Endothelial cell (in vitro differentiated cells): ENCODE measurements at regions not wholly inside any gene's neighbourhood (a gene's known extent, or its start where the extent isn't known, plus 50 kb on each side); places are given as distances from the start of the nearest gene placed in this dataset.

Experiments used
- DNase-seq: peaks from one replicate; pipeline ENCODE4 v3.0.0; 2021; ENCODE audit warnings: low spot score
- H3K27ac Mint-ChIP-seq: one replicate; pipeline ENCODE4 v1.8.0; 2021; ENCODE audit warnings: mixed read lengths, inconsistent platforms; ENCODE audit not compliant: unreplicated experiment
- H3K27me3 Mint-ChIP-seq: one replicate; pipeline ENCODE4 v1.8.0; 2021; ENCODE audit warnings: mild to moderate bottlenecking, moderate library complexity, mixed read lengths, inconsistent platforms; ENCODE audit not compliant: unreplicated experiment
- H3K36me3 Mint-ChIP-seq: one replicate; pipeline ENCODE4 v1.8.0; 2021; ENCODE audit warnings: mild to moderate bottlenecking, low read depth, mixed read lengths, inconsistent platforms; ENCODE audit not compliant: unreplicated experiment
- H3K4me1 Mint-ChIP-seq: one replicate; pipeline ENCODE4 v1.8.0; 2021; ENCODE audit warnings: mild to moderate bottlenecking, mixed read lengths, inconsistent platforms; ENCODE audit not compliant: unreplicated experiment
- H3K4me3 Mint-ChIP-seq: one replicate; pipeline ENCODE4 v1.8.0; 2021; ENCODE audit warnings: mild to moderate bottlenecking, mixed read lengths, inconsistent platforms; ENCODE audit not compliant: unreplicated experiment
- H3K9me3 Mint-ChIP-seq: one replicate; pipeline ENCODE4 v1.8.0; 2021; ENCODE audit warnings: mixed read lengths, inconsistent platforms; ENCODE audit not compliant: unreplicated experiment
- TF ChIP-seq, protein P1 (sequence below): fragments of 200-600 bp; sonication (generic); IDR thresholded peaks from one replicate; pipeline ENCODE4 v1.5.0; 2021; ENCODE audit warnings: antibody characterized with exemption; ENCODE audit not compliant: unreplicated experiment

DNA sequence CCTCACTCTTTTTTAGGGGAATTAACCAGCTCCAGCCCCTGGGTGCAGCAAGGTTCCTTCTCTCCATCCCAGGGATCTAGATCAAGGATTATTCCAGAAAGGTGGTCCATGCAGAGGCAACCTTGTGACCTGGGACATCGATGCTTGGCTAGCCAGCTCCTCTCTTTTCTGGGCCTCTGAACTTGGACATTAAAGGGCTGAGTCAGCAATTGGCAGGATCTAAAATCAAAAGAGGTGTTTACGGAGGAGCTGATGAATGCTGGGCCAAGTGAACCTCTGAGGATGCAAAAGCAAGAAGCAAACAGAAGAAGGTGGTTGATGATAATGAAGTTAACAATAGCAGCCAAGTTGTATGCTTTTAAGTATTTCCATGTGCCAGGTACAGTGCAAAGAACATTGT is 207.0 kb downstream of the MAF start:
- no peak for DNase-seq
- no peaks in the 10 kb centered on the region for H3K9me3 Mint-ChIP-seq
- H3K4me1 Mint-ChIP-seq: peaks cover 26% of the 10 kb centered on the region
- no peaks in the 10 kb centered on the region for H3K36me3 Mint-ChIP-seq
- no peak overlapping the region for H3K4me3 Mint-ChIP-seq
- no peak overlapping the region for H3K27ac Mint-ChIP-seq
- peaks cover 5% of the 10 kb centered on the region for H3K27me3 Mint-ChIP-seq
- TF ChIP-seq, protein P1, sequence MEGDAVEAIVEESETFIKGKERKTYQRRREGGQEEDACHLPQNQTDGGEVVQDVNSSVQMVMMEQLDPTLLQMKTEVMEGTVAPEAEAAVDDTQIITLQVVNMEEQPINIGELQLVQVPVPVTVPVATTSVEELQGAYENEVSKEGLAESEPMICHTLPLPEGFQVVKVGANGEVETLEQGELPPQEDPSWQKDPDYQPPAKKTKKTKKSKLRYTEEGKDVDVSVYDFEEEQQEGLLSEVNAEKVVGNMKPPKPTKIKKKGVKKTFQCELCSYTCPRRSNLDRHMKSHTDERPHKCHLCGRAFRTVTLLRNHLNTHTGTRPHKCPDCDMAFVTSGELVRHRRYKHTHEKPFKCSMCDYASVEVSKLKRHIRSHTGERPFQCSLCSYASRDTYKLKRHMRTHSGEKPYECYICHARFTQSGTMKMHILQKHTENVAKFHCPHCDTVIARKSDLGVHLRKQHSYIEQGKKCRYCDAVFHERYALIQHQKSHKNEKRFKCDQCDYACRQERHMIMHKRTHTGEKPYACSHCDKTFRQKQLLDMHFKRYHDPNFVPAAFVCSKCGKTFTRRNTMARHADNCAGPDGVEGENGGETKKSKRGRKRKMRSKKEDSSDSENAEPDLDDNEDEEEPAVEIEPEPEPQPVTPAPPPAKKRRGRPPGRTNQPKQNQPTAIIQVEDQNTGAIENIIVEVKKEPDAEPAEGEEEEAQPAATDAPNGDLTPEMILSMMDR: no peak

DNA sequence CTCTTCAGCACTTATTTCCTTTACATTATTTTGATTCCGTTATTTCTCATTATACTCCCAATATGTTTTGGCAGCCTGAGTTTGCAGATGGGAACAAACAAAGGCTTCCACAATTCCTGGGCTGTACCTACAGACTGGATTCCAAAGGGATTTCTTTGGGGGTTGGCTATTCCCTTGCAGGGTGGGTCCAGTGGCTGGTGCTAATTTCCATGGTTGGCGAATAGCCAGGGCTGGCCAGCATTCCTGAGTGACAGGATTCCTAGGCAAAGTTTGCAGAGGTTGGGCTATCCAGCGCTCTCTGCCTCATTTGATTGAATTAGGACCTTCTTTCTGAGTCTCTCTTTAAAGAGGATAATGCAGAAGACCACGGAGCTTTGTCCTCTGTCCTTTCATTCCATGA is 207.4 kb downstream of the MAF start:
- H3K9me3 Mint-ChIP-seq: no peaks in the 10 kb centered on the region
- H3K27me3 Mint-ChIP-seq: peaks cover 5% of the 10 kb centered on the region
- H3K36me3 Mint-ChIP-seq: no peaks in the 10 kb centered on the region
- H3K4me1 Mint-ChIP-seq: peaks cover 31% of the 10 kb centered on the region
- no peak overlapping the region for H3K4me3 Mint-ChIP-seq
- TF ChIP-seq, protein P1: no peak
- no peak overlapping the region for H3K27ac Mint-ChIP-seq
- no peak for DNase-seq

DNA sequence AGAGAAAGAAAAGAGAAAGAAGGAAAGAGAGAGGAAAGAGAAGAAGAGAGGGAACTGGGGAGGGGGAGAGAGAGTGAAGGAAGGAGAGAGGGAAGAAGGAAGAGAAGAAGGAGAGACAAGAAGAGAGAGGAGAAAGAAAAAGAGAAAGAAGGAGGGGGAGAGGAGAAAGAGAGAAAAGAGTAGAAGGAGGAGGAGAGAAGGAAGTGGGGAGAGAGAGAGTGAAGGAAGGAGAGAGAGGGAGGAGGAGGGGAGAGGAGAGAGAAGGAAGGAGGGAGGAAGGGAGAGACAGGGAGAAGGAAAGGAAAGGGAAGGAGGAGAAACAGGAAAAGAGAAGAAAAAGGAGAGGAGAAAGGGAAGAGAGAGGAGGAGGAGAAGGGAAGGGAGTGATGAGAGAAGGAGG is 208.5 kb downstream of the MAF start:
- no peaks in the 10 kb centered on the region for H3K36me3 Mint-ChIP-seq
- H3K27ac Mint-ChIP-seq: no peak overlapping the region
- DNase-seq: no peak
- peaks cover 5% of the 10 kb centered on the region for H3K27me3 Mint-ChIP-seq
- H3K4me1 Mint-ChIP-seq: peaks cover 31% of the 10 kb centered on the region
- no peak overlapping the region for H3K4me3 Mint-ChIP-seq
- no peaks in the 10 kb centered on the region for H3K9me3 Mint-ChIP-seq
- TF ChIP-seq, protein P1: no peak

- no peak for DNase-seq
- TF ChIP-seq, protein P1: no peak
- H3K36me3 Mint-ChIP-seq: no peaks in the 10 kb centered on the region
- H3K27ac Mint-ChIP-seq: no peak overlapping the region
- peaks cover 31% of the 10 kb centered on the region for H3K4me1 Mint-ChIP-seq
- peaks cover 5% of the 10 kb centered on the region for H3K27me3 Mint-ChIP-seq
- H3K4me3 Mint-ChIP-seq: no peak overlapping the region
- H3K9me3 Mint-ChIP-seq: no peaks in the 10 kb centered on the region
Observed at GRCh38 chr16:79391395-79391794, 209.1 kb downstream of the MAF start.

GRCh38 chr16:79390481-79391051 is 210.0 kb downstream of the MAF start:
- TF ChIP-seq, protein P1: no peak
- DNase-seq: no peak
- H3K9me3 Mint-ChIP-seq: no peaks in the 10 kb centered on the region
- no peaks in the 10 kb centered on the region for H3K36me3 Mint-ChIP-seq
- peaks cover 5% of the 10 kb centered on the region for H3K27me3 Mint-ChIP-seq
- peaks cover 31% of the 10 kb centered on the region for H3K4me1 Mint-ChIP-seq
- no peak overlapping the region for H3K4me3 Mint-ChIP-seq
- no peak overlapping the region for H3K27ac Mint-ChIP-seq
